A673 (cell line): ENCODE measurements at regions not wholly inside any gene's neighbourhood (a gene's known extent, or its start where the extent isn't known, plus 50 kb on each side); places are given as distances from the start of the nearest gene placed in this dataset.

Experiments used
- BruUV-seq: library from RNA; stranded (reverse); fragments of 400-500 nt; replicated peaks from 2 replicates; lab custom pipeline; 2021; lab: Mats Ljungman, UMichigan
- CTCF ChIA-PET: fragments of 300-600 bp; sonication (Branson Sonifier 250); formaldehyde crosslinking; loops from one replicate; lab custom pipeline; 2022; ENCODE audit warnings: antibody characterized with exemption; lab: Charles Lee
- POLR2A ChIA-PET: fragments of 300-600 bp; sonication (Branson Sonifier 250); formaldehyde crosslinking; loops from one replicate; lab custom pipeline; 2022; ENCODE audit warnings: antibody characterized with exemption; ENCODE audit not compliant: low non-redundant PET; lab: Charles Lee
- DNase-seq: peaks from one replicate; pipeline ENCODE4 v3.0.0-alpha.2; 2015; ENCODE audit warnings: low spot score
- H3K27ac ChIP-seq: fragments of 200-600 bp; sonication (generic); 2 replicates; pipeline ENCODE4 v1.5.1; 2016; ENCODE audit warnings: mixed run types, low read depth, mild to moderate bottlenecking, mixed read lengths, antibody characterized with exemption, low read length; ENCODE audit not compliant: poor library complexity, severe bottlenecking
- H3K27me3 ChIP-seq: fragments of 200-600 bp; sonication (generic); replicated peaks from 2 replicates; pipeline ENCODE4 v1.6.1; 2017; ENCODE audit warnings: mixed run types, low read depth, mild to moderate bottlenecking, mixed read lengths, antibody characterized with exemption, low read length; ENCODE audit not compliant: insufficient read depth, poor library complexity
- H3K36me3 ChIP-seq: fragments of 200-600 bp; sonication (generic); 2 replicates; pipeline ENCODE4 v1.6.1; 2016; ENCODE audit warnings: mixed run types, mild to moderate bottlenecking, mixed read lengths, antibody characterized with exemption, low read length; ENCODE audit not compliant: insufficient read depth, poor library complexity, severe bottlenecking
- H3K4me1 ChIP-seq: fragments of 200-600 bp; sonication (generic); 2 replicates; pipeline ENCODE4 v1.6.1; 2017; ENCODE audit warnings: mixed run types, mild to moderate bottlenecking, mixed read lengths, antibody characterized with exemption, low read length; ENCODE audit not compliant: insufficient read depth, poor library complexity, severe bottlenecking
- H3K4me3 ChIP-seq: fragments of 200-600 bp; sonication (generic); 2 replicates; pipeline ENCODE4 v1.5.1; 2016; ENCODE audit warnings: low read depth, mixed run types, mild to moderate bottlenecking, mixed read lengths, low read length; ENCODE audit not compliant: poor library complexity, severe bottlenecking
- H3K9me3 ChIP-seq: fragments of 200-600 bp; sonication (generic); 2 replicates; pipeline ENCODE4 v1.6.1; 2016; ENCODE audit warnings: mixed run types, low read depth, mild to moderate bottlenecking, mixed read lengths, antibody characterized with exemption, low read length; ENCODE audit not compliant: poor library complexity, severe bottlenecking
- EZH2 ChIP-seq: fragments of 200-600 bp; sonication (generic); IDR thresholded peaks from 2 replicates; pipeline ENCODE4 v1.6.1; 2017; ENCODE audit warnings: borderline replicate concordance, low read depth, mild to moderate bottlenecking, mixed read lengths, antibody characterized with exemption, low read length; ENCODE audit not compliant: poor library complexity, severe bottlenecking
- intact Hi-C: fragments of 100-400 bp; cut with micrococcal nuclease; formaldehyde crosslinking; loops from one replicate; pipeline ENCODE4 v1.10.0; 2022; ENCODE audit not compliant: unreplicated experiment
- TF ChIP-seq, protein P1 (sequence below): fragments of 300-800, 200-600 bp; sonication (generic); conservative IDR thresholded peaks from 2 replicates; pipeline ENCODE4 v1.5.1; 2017; ENCODE audit warnings: low read depth, mild to moderate bottlenecking, antibody characterized with exemption, low read length, moderate library complexity, mixed read lengths

DNA sequence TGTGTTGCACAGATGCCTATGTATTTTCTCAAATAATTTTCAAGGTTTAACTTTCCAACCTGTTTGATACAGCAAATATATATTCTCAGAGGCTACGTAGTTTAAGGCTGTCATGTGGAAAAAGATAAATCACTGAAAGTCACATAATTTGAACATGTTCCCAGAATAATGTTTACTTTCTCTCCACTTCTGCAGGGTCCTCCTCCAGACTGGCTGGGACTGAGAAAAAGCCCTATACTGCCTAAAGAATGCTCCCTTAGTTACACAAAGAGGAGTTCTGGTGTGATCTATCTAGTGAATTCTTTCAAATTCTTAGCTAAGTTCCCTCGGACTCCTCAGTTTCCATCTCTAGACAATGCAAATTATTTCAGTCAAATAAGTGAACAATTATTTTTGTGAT is 411.0 kb downstream of the C6orf118 start:
- no peaks in the 10 kb centered on the region for H3K36me3 ChIP-seq
- CTCF ChIA-PET, result no interaction called here
- H3K27ac ChIP-seq, result no peak overlapping the region
- H3K4me3 ChIP-seq, result no peak overlapping the region
- H3K27me3 ChIP-seq, result no peaks in the 10 kb centered on the region
- no TSS peak for BruUV-seq
- H3K4me1 ChIP-seq, result no peaks in the 10 kb centered on the region
- DNase-seq, result no peak
- intact Hi-C loops, result no loop called here
- H3K9me3 ChIP-seq, result no peaks in the 10 kb centered on the region
- TF ChIP-seq, protein P1, sequence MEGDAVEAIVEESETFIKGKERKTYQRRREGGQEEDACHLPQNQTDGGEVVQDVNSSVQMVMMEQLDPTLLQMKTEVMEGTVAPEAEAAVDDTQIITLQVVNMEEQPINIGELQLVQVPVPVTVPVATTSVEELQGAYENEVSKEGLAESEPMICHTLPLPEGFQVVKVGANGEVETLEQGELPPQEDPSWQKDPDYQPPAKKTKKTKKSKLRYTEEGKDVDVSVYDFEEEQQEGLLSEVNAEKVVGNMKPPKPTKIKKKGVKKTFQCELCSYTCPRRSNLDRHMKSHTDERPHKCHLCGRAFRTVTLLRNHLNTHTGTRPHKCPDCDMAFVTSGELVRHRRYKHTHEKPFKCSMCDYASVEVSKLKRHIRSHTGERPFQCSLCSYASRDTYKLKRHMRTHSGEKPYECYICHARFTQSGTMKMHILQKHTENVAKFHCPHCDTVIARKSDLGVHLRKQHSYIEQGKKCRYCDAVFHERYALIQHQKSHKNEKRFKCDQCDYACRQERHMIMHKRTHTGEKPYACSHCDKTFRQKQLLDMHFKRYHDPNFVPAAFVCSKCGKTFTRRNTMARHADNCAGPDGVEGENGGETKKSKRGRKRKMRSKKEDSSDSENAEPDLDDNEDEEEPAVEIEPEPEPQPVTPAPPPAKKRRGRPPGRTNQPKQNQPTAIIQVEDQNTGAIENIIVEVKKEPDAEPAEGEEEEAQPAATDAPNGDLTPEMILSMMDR, result no peak
- POLR2A ChIA-PET, result no interaction called here

DNA sequence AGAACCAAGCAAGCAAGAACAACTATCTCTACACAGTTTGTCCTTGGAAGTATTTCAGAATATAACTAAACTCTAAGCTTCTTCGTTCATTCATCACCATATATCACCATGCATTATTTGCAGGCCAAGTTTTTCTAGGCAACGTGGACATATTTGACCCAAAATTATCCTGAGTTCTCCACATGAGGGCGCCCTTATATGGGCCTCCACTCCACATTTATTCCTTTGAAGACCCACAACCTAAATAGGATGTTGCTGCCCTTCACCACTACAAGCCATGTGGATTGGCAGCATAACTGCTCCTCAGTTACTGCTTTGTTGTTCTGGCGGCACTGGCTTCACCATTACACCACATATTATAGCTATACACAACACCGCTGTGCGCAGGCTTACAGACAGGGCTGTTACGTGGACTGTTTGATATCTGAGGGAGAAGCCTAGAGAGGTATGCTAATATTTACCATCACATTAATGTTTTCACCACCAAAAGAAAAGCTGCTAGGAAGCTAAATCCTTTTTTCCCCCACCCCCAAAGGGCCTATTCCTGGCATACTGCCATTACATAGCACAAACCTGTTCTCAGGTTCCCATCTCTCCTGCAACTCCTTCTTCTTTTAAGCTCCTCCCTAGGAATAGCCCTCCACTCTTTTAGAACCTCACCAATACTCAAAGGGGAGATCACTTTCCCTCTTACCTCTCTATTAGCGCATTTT is 411.7 kb downstream of the C6orf118 start:
- peak; percentile 14 for DNase-seq
- TF ChIP-seq, protein P1, result peak; percentile 52
- no peak for TF ChIP-seq EZH2

DNA sequence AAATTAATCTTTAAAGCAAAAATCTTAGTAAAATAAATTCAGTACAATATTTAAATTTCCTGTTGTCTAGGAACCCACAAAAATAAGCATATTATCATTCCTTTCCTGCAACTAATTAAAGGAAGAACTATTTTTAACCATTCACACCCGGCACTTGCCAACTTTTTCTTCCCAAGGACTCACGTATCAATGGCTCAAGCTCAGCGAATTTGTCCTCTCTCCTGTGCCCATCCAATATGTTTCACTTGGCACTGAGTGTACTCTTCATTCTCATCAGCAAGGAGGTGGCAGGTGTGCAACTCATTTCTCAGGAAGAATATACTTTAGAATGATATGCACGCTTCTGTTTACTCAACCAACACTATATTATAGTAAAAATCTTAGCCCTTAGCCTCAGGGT is 419.4 kb downstream of the C6orf118 start:
- Histone ChIP-seq H3K4me3 (no peak overlapping the region), H3K36me3 (no peaks in the 10 kb centered on the region), H3K27ac (no peak overlapping the region), H3K4me1 (no peaks in the 10 kb centered on the region), H3K27me3 (no peaks in the 10 kb centered on the region), H3K9me3 (no peaks in the 10 kb centered on the region)
- no TSS peak for BruUV-seq
- DNase-seq, result no peak
- ChIA-PET POLR2A (no interaction called here), CTCF (no interaction called here)
- TF ChIP-seq, protein P1, result no peak
- no peak for TF ChIP-seq EZH2
- intact Hi-C loops, result no loop called here

More for the DNA sequence above, 411.7 kb downstream of the C6orf118 start:
- Histone ChIP-seq H3K27me3 (no peaks in the 10 kb centered on the region), H3K4me3 (no peak overlapping the region), H3K27ac (no peak overlapping the region), H3K36me3 (no peaks in the 10 kb centered on the region), H3K9me3 (no peaks in the 10 kb centered on the region), H3K4me1 (no peaks in the 10 kb centered on the region)
- intact Hi-C loops, result no loop called here
- POLR2A ChIA-PET, result no interaction called here
- CTCF ChIA-PET, result no interaction called here
- no TSS peak for BruUV-seq
